ENCODE measurements at regions not wholly inside any gene's neighbourhood (a gene's known extent, or its start where the extent isn't known, plus 50 kb on each side); places are given as distances from the start of the nearest gene placed in this dataset.

GRCh38 chr1:223462047-223462630, 68.9 kb downstream of the CCDC185 start:
- TF ChIP-seq PATZ1 (CRISPR knock-in tag; IDR thresholded peaks at IDR 0.05; ENCODE audit: borderline replicate concordance) (no peak), TCF4 (CRISPR knock-in tag; IDR thresholded peaks at IDR 0.05; ENCODE audit: borderline replicate concordance) (no peak), RARB (CRISPR knock-in tag; IDR thresholded peaks at IDR 0.05) (no peak), PPARA (CRISPR knock-in tag; IDR thresholded peaks at IDR 0.05; ENCODE audit: borderline replicate concordance) (no peak), POU6F1 (CRISPR knock-in tag; IDR thresholded peaks at IDR 0.05; ENCODE audit: borderline replicate concordance, low read depth) (no peak), GLIS3 (CRISPR knock-in tag; IDR thresholded peaks at IDR 0.05) (no peak), ARNTL (CRISPR knock-in tag; IDR thresholded peaks at IDR 0.05; ENCODE audit: borderline replicate concordance, low read depth) (no peak), TSHZ2 (CRISPR knock-in tag; IDR thresholded peaks at IDR 0.05) (no peak), ZNF70 (CRISPR knock-in tag; IDR thresholded peaks at IDR 0.05) (no peak)
